ENCODE measurements at regions not wholly inside any gene's neighbourhood (a gene's known extent, or its start where the extent isn't known, plus 50 kb on each side); places are given as distances from the start of the nearest gene placed in this dataset.

- no peaks in the 10 kb centered on the region for H3K4me1 ChIP-seq (replicated peaks in 1 of 4; ENCODE audit: control insufficient read depth in 3 of 4, insufficient read depth in 4 of 4, low read length in 3 of 4)
- TF ChIP-seq ASH2L (IDR thresholded peaks at IDR 0.05; ENCODE audit: low read length), result no peak
- TF ChIP-seq MAFK (IDR thresholded peaks at IDR 0.05; ENCODE audit: low read depth, low read length), result no peak
- TF ChIP-seq CTBP2 (IDR thresholded peaks at IDR 0.05; ENCODE audit: borderline replicate concordance, insufficient read depth, insufficient read length, low read length), result no peak
- no peak for TF ChIP-seq EZH2 (IDR thresholded peaks at IDR 0.05; ENCODE audit: low read depth, low read length, severe bottlenecking)
- no peak for TF ChIP-seq CBX8 (IDR thresholded peaks at IDR 0.05; ENCODE audit: borderline replicate concordance, low read depth, low read length)
- TF ChIP-seq PHF8 (conservative IDR thresholded peaks at IDR 0.05; ENCODE audit: low read depth, low read length), result no peak
- TF ChIP-seq EGR1 (IDR thresholded peaks at IDR 0.05; ENCODE audit: borderline replicate concordance, low read depth, low read length), result no peak
- no peak for TF ChIP-seq BRCA1 (IDR thresholded peaks at IDR 0.05; ENCODE audit: low read depth, low read length)
- no peak for TF ChIP-seq SP4 (IDR thresholded peaks at IDR 0.05; ENCODE audit: low read length)
- no peak for TF ChIP-seq SRF (IDR thresholded peaks at IDR 0.05; ENCODE audit: low read depth, low read length)
- no peak for TF ChIP-seq FOSL1 (IDR thresholded peaks at IDR 0.05; ENCODE audit: insufficient read depth, low read depth, low read length)
- no peak for TF ChIP-seq TAF1 (IDR thresholded peaks at IDR 0.05; ENCODE audit: low read depth, low read length)
- CTCF ChIA-PET (ENCODE audit: partially characterized antibody), result interaction anchor here (1.2 to 1.4 kb wide), 2 partner anchors 16 to 33 kb away, joined by 3 to 4 read pairs; no protein-coding TSS in a partner anchor
- no peak overlapping the region for H3K23ac ChIP-seq (ENCODE audit: insufficient read length)
- H3K4me2 ChIP-seq (ENCODE audit: insufficient read depth in 1 of 2, low read depth in 2 of 2, low read length in 2 of 2), result no peak overlapping the region
- H3K36me3 ChIP-seq (ENCODE audit: control insufficient read depth in 2 of 4, insufficient read depth in 4 of 4, low read length in 3 of 4), result no peaks in the 10 kb centered on the region
- H3K14ac ChIP-seq (ENCODE audit: insufficient read length), result no peak overlapping the region
- H2BK15ac ChIP-seq (ENCODE audit: low read length), result no peak overlapping the region
- H3K79me2 ChIP-seq (ENCODE audit: control insufficient read depth in 1 of 2, insufficient read depth in 2 of 2, low read length in 2 of 2), result no peaks in the 10 kb centered on the region
- no peak overlapping the region for H2BK20ac ChIP-seq (ENCODE audit: low read length)
- H3K4ac ChIP-seq (replicated peaks; ENCODE audit: insufficient read length, low read depth, low read length), result no peak overlapping the region
- no peak overlapping the region for H2BK5ac ChIP-seq (ENCODE audit: low read depth, low read length)
- 92% methylated on average over 2 of the region's 2 CpGs; no CpG with 5 or more reads in 1 of the 2 experiments for WGBS, 2 experiments (ENCODE audit: extremely low coverage in 1 of 2, insufficient coverage in 1 of 2, insufficient read length in 1 of 2, insufficient replicate concordance in 2 of 2, low coverage in 1 of 2, low lambda C conversion rate in 2 of 2, missing lambda C conversion rate in 1 of 2)
- H3K27ac ChIP-seq (ENCODE audit: low read depth, low read length), result no peak overlapping the region
- no peak overlapping the region for H2BK120ac ChIP-seq (replicated peaks; ENCODE audit: low read depth, low read length)
- POLR2A ChIA-PET (ENCODE audit: partially characterized antibody), result no interaction called here
- no peak overlapping the region for H4K5ac ChIP-seq (ENCODE audit: insufficient read length, low read depth, low read length)
- no peak overlapping the region for H3K56ac ChIP-seq (replicated peaks; ENCODE audit: insufficient read length, low read depth, low read length)
- H3K4me3 ChIP-seq (ENCODE audit: extremely low read depth in 1 of 4, insufficient read depth in 2 of 4, low read depth in 3 of 4, low read length in 4 of 4), result no peak overlapping the region
- H2AFZ ChIP-seq (ENCODE audit: low read length), result no peak overlapping the region
- H2AK5ac ChIP-seq (ENCODE audit: low read depth, low read length), result no peak overlapping the region
- no peaks in the 10 kb centered on the region for H3K23me2 ChIP-seq (ENCODE audit: low read depth, low read length)
- no peak overlapping the region for H3K18ac ChIP-seq (ENCODE audit: extremely low read depth, low read length)
- H4K91ac ChIP-seq (replicated peaks; ENCODE audit: insufficient read length, low read length), result no peak overlapping the region
- no peak for FAIRE-seq
- H3K79me1 ChIP-seq (ENCODE audit: low read depth, low read length), result no peaks in the 10 kb centered on the region
- no peaks in the 10 kb centered on the region for H3K9me3 ChIP-seq (ENCODE audit: insufficient read depth in 2 of 2, low read depth in 1 of 2, low read length in 1 of 2)
- no peak overlapping the region for H2BK12ac ChIP-seq (ENCODE audit: low read depth, low read length)
- no peaks in the 10 kb centered on the region for H3K27me3 ChIP-seq (replicated peaks in 1 of 4; ENCODE audit: control insufficient read depth in 3 of 4, extremely low read depth in 1 of 4, insufficient read depth in 3 of 4, low read length in 3 of 4)
- H3K9ac ChIP-seq (replicated peaks in 1 of 4; ENCODE audit: extremely low read depth in 1 of 4, low read depth in 3 of 4, low read length in 3 of 4), result no peak overlapping the region
- no peaks in the 10 kb centered on the region for H4K20me1 ChIP-seq (replicated peaks in 1 of 2; ENCODE audit: control insufficient read depth in 1 of 2, insufficient read depth in 2 of 2, low read length in 2 of 2)
- no peak overlapping the region for H4K8ac ChIP-seq (ENCODE audit: extremely low read depth, insufficient read depth, low read length)
- DNase-seq (ENCODE audit: low read depth in 1 of 2, low spot score in 2 of 2), result no peak
Observed at GRCh38 chr5:57683036-57683630, 200.5 kb upstream of the ACTBL2 start.

All from H1 (cell line).